ENCODE measurements at regions not wholly inside any gene's neighbourhood (a gene's known extent, or its start where the extent isn't known, plus 50 kb on each side); places are given as distances from the start of the nearest gene placed in this dataset.

DNA sequence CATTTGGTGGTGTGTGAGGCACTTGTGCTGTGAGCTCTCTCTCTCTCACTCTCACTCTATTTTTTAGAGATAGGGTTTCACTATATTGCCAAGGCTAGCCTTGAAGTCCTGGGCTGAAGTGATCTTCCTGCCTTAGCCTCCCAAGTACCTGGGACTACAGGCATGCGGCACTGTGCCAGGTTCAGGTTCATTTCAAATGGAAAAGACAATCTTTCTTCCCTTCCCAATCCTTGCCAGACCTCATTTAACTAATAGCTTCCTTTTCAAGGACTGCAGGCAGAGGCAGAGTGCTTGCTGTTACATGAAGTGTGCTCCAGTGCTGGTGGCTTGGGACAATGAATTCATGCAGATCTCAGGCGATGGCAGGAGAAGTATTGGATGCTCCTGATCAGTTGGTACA is 73.2 kb upstream of the BICD1 start:
- POLR2A ChIA-PET (ENCODE audit: unreplicated experiment) = no interaction called here
- H2BK5ac ChIP-seq (ENCODE audit: low read depth, low read length, poor library complexity, severe bottlenecking) = no peak overlapping the region

More for the DNA sequence above, 73.2 kb upstream of the BICD1 start:
- no peak overlapping the region for H3K56ac ChIP-seq (ENCODE audit: extremely low read depth, insufficient read depth, low read length)
- no peak overlapping the region for H4K91ac ChIP-seq (ENCODE audit: insufficient read depth, low read depth, low read length)
- H2AFZ ChIP-seq (replicated peaks; ENCODE audit: low read length, poor library complexity) = no peak overlapping the region
- no TSS peak for BruUV-seq (replicated peaks)
- CTCF ChIA-PET = no interaction called here
- H3K36me3 ChIP-seq (ENCODE audit: control insufficient read depth, insufficient read depth, low read length) = no peaks in the 10 kb centered on the region
- no peak overlapping the region for H3K4me3 ChIP-seq (ENCODE audit: insufficient read depth, low read depth, low read length)
- no peaks in the 10 kb centered on the region for H4K20me1 ChIP-seq (ENCODE audit: insufficient read depth, low read length)
- dilution Hi-C loops (cut with HindIII; ENCODE audit: low sequenced_read_pairs, unreplicated experiment) = no loop called here
- no peak overlapping the region for H4K8ac ChIP-seq (ENCODE audit: low read depth in 2 of 2, low read length in 2 of 2)
- ATAC-seq (ENCODE audit: low read depth) = no peak
- H3K9ac ChIP-seq (ENCODE audit: low read depth, low read length) = no peak overlapping the region
- TF ChIP-seq MAZ (IDR thresholded peaks at IDR 0.05; ENCODE audit: borderline replicate concordance, low read depth, low read length) (no peak), NFE2L2 (IDR thresholded peaks at IDR 0.05; ENCODE audit: low read depth, low read length) (no peak), SMC3 (IDR thresholded peaks at IDR 0.05; ENCODE audit: low read depth, low read length) (no peak), RCOR1 (IDR thresholded peaks at IDR 0.05; ENCODE audit: insufficient replicate concordance, low read length) (no peak), RFX5 (IDR thresholded peaks at IDR 0.05; ENCODE audit: low read depth, low read length) (no peak)
- TF ChIP-seq, protein P1, sequence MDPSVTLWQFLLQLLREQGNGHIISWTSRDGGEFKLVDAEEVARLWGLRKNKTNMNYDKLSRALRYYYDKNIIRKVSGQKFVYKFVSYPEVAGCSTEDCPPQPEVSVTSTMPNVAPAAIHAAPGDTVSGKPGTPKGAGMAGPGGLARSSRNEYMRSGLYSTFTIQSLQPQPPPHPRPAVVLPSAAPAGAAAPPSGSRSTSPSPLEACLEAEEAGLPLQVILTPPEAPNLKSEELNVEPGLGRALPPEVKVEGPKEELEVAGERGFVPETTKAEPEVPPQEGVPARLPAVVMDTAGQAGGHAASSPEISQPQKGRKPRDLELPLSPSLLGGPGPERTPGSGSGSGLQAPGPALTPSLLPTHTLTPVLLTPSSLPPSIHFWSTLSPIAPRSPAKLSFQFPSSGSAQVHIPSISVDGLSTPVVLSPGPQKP (IDR thresholded peaks at IDR 0.05; ENCODE audit: borderline replicate concordance, low read depth, low read length) = no peak
- no peaks in the 10 kb centered on the region for H3K4me1 ChIP-seq (ENCODE audit: control insufficient read depth, insufficient read depth, low read length)
- H3K9me1 ChIP-seq (ENCODE audit: insufficient read depth, low read length) = no peaks in the 10 kb centered on the region
- H3K4ac ChIP-seq (ENCODE audit: low read depth, low read length) = no peak overlapping the region
- DNase-seq = no peak
- H2BK120ac ChIP-seq (ENCODE audit: low read depth, low read length) = no peak overlapping the region
- no peak overlapping the region for H3K4me2 ChIP-seq (ENCODE audit: low read depth, low read length)
- H2BK15ac ChIP-seq (ENCODE audit: low read depth, low read length) = no peak overlapping the region
- 67% methylated on average over 1 of the region's 2 CpGs; no CpG with 5 or more reads in 1 of the 2 experiments for WGBS, 2 experiments (ENCODE audit: extremely low coverage in 2 of 2, insufficient read length in 1 of 2)
- no peak overlapping the region for H3K18ac ChIP-seq (ENCODE audit: low read depth, low read length)
- H4K5ac ChIP-seq (ENCODE audit: low read depth, low read length) = no peak overlapping the region
- peaks cover 7% of the 10 kb centered on the region; the same call in 1 of the 2 replicates for H3K27me3 ChIP-seq (ENCODE audit: control insufficient read depth, insufficient read depth, low read length)
- no peak overlapping the region for H2AK5ac ChIP-seq (ENCODE audit: low read depth, low read length)
- no peaks in the 10 kb centered on the region for H3K79me1 ChIP-seq (ENCODE audit: low read depth in 1 of 2, low read length in 2 of 2)
- no peak overlapping the region for H3K14ac ChIP-seq (replicated peaks; ENCODE audit: low read depth, low read length)
- H3K9me3 ChIP-seq (ENCODE audit: control insufficient read depth, insufficient read depth, low read length) = no peaks in the 10 kb centered on the region
- H3K23ac ChIP-seq (ENCODE audit: low read depth, low read length) = no peak overlapping the region
- no peak overlapping the region for H2BK20ac ChIP-seq (ENCODE audit: low read depth, low read length)
- in situ Hi-C loops (cut with MboI; ENCODE audit: low sequenced_read_pairs) = no loop called here
- H2AK9ac ChIP-seq (replicated peaks; ENCODE audit: low read depth, low read length, poor library complexity) = no peak overlapping the region
- no peak overlapping the region for H3K27ac ChIP-seq (ENCODE audit: insufficient read depth, low read length)
- intact Hi-C loops (cut with micrococcal nuclease) = no loop called here

Measured in IMR-90 (cell line).